GM18861 (cell line): ENCODE measurements at regions not wholly inside any gene's neighbourhood (a gene's known extent, or its start where the extent isn't known, plus 50 kb on each side); places are given as distances from the start of the nearest gene placed in this dataset.

Experiments
- ATAC-seq: cut with Tn5 transposase; IDR thresholded peaks from one replicate; pipeline ENCODE4 v1.9.1; 2021; ENCODE audit not compliant: unreplicated experiment

DNA sequence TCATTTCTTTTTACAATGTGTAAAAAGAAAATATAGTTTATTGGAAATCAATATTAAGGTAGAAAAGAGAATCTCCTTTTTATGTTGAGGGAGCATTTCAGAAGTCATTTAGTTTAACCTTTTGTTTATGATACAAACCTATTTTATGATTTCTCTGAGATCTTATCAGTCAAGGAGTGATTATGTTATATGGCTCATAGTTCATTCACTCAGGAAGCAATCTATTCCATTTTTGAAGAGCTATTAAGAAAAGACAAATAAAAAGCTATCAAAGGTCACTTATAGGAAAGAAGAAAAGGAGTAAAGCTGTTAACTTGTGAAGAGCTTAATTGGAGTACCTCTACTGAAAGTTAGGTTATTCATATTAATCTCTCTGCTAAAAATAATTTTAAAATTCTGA is 526.6 kb upstream of the JAG1 start:
- no peak for ATAC-seq

GRCh38 chr20:11204926-11205768 is 531.3 kb upstream of the JAG1 start:
- peak; percentile 91 for ATAC-seq

DNA sequence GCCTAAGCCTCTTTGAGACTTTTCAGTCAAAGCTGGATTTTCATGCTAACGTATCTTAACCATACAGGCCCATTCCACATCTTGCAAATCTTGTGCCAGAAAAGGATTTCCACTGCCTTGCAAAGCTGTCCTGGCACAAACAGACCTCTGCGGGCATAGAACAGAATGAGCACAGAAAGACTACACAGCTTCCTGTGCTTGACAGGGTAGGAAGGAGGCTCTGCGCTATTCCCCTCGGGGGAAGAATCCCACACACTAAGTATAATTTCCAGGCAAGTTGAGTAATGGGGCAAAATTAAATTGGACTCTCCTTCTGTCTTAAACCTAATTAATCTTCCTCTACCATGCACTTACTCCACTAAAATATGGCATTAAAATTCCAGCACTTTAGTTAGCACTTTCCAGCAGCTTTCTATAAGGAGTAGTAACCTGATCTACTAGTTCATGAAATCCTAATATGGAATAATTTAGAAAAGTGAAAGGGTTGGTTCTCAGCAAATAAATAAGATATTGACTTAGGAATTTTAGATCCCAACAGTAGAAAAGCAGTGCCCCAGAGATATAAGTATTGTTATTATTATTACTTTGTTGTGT is 532.1 kb upstream of the JAG1 start:
- no peak for ATAC-seq

- ATAC-seq, result no peak
These were observed 534.1 kb upstream of the JAG1 start for GRCh38 chr20:11207749-11208502.

GRCh38 chr20:11210611-11211010 is 536.8 kb upstream of the JAG1 start:
- ATAC-seq, result no peak

DNA sequence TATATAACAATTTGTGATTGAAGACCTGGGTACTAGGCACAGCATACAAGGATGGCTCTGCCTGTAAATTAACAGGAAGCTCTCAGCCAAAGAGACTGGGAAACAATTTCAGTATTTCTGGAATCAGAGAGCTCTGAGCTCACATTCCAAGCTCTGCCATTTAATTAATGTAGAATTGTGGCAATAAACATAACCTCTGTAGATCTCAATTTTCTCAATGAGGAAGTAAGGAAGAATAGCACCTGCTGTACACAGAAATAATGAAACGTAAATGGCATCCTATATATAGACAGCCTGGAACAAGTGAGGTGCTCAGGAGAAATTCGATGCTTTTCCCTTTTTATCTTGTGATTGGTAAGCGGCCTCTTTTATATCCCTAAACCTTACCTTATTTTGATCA is 538.5 kb upstream of the JAG1 start:
- no peak for ATAC-seq

- no peak for ATAC-seq
These were observed 539.1 kb upstream of the JAG1 start for GRCh38 chr20:11212902-11213301.

GRCh38 chr20:11214256-11214840 is 540.5 kb upstream of the JAG1 start:
- ATAC-seq, result no peak

- no peak for ATAC-seq
These were observed 542.9 kb upstream of the JAG1 start for GRCh38 chr20:11216451-11217314.

- ATAC-seq, result no peak
These were observed 543.8 kb upstream of the JAG1 start for GRCh38 chr20:11217326-11218172.

DNA sequence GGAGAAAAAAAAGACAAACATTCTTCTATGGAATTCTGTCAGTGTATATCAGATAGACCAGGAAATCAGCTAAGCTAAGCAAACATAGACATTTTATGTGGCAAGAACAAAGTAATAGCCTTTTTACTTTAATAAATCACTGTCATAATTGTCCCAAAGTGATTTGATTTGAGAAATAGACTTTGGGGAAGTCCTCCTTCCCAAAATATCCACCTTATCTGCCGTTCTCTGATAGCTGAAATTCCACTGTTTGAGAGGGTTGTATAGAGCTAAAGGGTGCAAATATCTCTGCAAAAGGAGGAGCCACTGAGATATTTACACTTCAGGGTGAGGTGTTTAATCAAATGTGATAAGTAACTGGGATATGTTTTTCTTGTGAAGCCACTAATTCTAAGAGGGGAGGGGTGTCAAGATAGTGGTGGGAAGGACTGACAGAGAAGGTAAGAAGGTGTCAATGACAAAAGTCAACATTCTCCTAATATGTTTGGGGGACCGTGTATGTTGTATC is 544.4 kb upstream of the JAG1 start:
- ATAC-seq, result no peak

GRCh38 chr20:11219192-11219591 is 545.4 kb upstream of the JAG1 start:
- ATAC-seq, result no peak

- no peak for ATAC-seq
These were observed 547.2 kb upstream of the JAG1 start for GRCh38 chr20:11221046-11221445.

- ATAC-seq, result no peak
These were observed 548.4 kb upstream of the JAG1 start for GRCh38 chr20:11222243-11222642.

DNA sequence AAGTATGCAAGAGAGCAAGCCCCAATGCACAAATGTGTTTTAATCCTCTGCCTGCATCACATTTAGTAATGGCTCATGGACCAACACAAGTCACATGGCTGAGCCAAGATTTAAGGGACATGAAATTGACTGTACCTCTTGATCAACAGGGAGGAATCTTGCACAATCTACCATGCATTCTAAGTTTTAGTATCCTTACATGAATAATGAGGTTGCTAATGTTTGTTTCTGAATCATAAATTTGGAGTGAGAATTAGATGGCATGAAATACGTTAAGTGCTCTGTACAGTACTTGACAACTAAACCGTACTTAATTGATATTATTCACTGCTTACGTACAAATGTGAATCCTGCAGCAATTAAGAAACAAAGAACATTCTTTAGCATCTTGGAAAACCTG is 553.8 kb upstream of the JAG1 start:
- no peak for ATAC-seq

GRCh38 chr20:11229772-11230171 is 556.0 kb upstream of the JAG1 start:
- no peak for ATAC-seq

DNA sequence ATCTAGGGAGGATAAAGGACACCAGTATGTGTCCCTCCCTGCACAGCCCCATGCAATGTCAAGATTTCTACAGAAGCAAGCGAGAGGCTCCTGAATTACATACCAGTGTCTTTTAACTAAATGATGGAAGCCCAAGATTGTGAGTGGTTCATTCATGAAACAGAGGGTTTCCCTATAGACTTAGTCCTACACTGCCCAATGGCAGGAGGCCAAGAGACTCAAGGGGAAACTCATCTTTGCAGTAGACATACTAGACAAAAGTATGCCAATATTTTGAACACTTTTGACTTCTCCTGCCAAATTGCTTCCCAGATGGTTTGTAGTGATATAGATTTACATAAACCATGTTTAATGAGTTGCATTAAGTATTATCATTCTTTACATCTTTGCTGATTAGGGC is 557.2 kb upstream of the JAG1 start:
- ATAC-seq, result no peak

DNA sequence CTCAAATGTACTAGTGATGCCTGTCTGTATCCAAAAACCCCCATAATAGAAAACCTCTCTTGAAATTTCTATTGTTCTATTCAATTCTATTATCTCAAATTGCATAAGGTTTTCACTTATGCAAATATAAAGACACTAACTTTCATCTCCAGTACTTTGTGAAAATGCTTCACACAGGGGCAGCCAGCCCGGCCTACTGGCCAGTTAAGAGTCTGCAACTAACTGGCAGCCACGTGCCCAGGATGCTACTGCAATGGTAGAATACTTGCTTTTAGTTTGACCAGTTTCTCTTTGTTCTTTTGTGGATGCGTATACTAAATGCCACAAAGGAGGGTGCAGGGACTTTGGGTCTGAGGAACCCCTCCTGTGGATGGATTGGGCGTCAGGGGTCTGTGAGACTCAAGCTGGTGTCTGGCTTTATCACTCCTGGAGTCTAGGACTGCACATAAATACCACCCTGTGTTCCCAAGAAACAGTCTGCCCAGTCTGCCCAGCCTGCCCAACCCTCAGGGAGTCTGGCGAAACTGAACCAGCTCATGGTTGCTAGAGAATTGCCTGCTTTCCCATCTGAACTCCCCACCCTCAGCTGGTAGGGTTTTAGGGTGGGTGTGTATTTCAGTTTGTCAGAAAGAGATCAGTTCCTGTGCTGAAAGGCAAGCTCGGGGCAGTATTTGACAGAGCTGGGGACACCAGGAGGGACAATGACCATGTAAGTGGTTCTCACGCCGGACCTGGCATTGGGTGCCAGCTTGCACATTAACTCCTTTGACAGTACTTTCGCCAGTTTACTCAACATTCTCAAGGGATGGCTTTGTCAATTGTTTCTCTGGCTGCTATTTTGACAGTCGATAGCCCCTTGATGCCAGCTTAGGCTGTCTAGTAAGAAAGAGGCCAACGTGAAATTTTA is 558.2 kb upstream of the JAG1 start:
- ATAC-seq, result no peak

- no peak for ATAC-seq
These were observed 559.1 kb upstream of the JAG1 start for GRCh38 chr20:11232896-11233295.
